ENCODE measurements at regions not wholly inside any gene's neighbourhood (a gene's known extent, or its start where the extent isn't known, plus 50 kb on each side); places are given as distances from the start of the nearest gene placed in this dataset.
"Not testable (repeated sequence)": the region's sequence is repeated elsewhere in the genome, so short reads cannot be mapped to it uniquely, and the experiment has no call there.

DNA sequence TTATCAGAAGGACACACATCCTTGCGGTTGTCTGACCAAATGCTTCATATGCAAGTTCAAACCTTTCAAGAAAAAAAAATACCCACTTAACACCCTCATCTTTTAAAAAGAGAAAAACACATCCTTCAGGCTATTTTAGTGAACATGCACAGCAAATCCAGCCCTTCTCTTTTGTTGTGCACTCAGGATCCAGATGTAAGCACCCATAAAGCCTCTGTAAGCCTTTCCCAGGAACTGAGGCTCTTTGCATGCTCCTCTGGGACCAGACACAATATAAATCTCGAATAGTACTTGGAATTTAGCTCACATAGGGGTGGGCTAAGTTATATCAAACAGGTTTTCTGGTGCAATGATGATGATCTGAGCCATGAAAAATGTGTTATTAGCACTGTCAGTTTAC lies 308.8 kb upstream of the FAM98A start:
- no peak for DNase-seq

DNA sequence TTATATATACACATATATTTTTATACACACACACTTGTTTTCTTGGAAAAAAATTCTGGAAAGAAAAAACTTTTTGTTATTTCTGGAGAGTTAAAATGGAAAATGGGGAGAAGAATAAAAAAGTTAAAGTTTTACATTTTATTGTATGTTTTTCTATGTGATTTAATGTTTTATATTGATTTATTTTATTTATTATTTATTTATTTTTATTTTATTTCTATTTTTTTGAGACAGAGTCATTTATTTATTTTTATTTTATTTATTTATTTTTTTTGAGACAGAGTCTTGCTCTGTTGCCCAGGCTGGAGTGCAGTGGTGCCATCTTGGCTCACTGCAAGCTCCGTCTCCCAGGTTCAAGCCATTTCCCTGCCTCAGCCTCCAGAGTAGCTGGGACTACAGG lies 307.0 kb upstream of the FAM98A start:
- not testable (repeated sequence) for DNase-seq

GRCh38 chr2:33904801-33905200 lies 305.7 kb upstream of the FAM98A start:
- no peak for DNase-seq

- no peak for DNase-seq
Observed at GRCh38 chr2:33903701-33904100, 304.6 kb upstream of the FAM98A start.

GRCh38 chr2:33903215-33903614 lies 304.1 kb upstream of the FAM98A start:
- peak; percentile 69 for DNase-seq

DNA sequence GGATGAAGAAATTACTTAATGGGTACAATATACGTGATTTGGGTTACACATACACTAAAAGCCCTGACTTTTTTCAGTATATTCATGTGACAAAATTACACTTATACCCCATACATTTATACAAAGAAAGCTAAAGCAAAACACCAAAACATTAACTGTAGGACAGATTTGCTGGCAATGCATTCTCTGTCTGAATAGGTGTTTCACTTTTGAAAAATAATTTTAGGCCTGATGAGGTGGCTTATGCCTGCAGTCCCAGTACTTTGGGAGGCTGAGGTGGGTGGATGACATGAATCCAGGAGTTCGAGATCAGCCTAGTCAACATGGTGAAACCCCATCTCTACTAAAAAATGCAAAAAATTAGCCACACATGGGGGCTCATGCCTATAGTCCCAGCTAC lies 301.5 kb upstream of the FAM98A start:
- no peak for DNase-seq

GRCh38 chr2:33897741-33898140 lies 298.6 kb upstream of the FAM98A start:
- DNase-seq: peak; percentile 62

DNA sequence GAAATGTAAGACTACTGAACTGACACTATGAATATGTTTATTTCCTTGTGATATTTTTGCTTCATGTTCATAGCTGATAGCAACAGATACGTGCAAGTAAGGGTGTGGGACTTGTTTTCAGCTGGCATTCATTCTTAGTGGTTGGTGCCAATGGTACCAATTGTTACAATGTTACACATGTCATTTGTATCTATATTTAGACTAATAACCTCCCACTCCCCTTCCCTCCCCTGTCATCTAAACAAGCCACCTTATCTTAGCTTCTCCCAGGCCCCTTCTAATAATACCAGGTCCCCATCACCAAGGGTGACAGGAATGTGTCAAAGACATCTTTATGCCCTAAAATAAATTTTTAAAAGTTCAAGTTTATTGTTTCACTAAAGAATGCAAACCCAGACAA lies 294.7 kb upstream of the FAM98A start:
- no peak for DNase-seq

DNA sequence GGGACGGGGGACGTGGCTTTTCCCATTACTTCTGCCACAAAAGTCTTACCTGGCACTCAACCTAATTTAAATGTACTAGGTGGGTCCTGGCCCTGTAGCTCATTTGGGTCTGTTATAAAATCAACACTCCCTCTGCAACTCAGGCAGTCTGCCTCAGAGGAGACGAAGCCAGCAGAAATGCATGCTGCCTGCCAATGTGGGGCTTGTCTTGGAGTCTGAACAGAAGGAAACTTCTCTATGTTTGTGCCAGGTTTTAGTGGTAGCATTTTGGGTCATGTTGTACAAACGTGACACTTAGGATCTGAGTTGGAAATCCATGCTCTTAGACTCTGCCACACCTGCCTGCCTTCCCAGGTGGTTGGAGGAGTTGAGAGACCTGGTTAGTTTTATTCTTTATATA lies 292.5 kb upstream of the FAM98A start:
- DNase-seq: no peak

DNA sequence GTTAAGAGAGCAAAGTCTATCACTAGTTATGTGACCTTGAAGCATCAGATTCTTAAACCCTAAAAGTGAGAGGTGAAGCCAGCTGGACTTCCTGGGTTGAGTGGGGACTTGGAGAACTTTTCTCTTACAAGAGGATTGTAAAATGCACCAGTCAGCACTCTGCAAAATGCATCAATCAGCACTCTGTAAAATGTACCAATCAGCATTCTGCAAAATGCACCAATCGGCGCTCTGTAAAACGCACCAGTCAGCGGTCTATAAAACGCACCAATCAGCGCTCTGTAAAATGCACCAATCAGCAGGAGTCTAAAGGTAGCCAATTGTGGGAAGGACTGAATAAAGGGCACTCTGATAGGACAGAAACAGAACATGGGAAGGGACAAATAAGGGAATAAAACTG lies 291.6 kb upstream of the FAM98A start:
- no peak for DNase-seq

GRCh38 chr2:33877348-33878016 lies 278.4 kb upstream of the FAM98A start:
- no peak for DNase-seq

DNA sequence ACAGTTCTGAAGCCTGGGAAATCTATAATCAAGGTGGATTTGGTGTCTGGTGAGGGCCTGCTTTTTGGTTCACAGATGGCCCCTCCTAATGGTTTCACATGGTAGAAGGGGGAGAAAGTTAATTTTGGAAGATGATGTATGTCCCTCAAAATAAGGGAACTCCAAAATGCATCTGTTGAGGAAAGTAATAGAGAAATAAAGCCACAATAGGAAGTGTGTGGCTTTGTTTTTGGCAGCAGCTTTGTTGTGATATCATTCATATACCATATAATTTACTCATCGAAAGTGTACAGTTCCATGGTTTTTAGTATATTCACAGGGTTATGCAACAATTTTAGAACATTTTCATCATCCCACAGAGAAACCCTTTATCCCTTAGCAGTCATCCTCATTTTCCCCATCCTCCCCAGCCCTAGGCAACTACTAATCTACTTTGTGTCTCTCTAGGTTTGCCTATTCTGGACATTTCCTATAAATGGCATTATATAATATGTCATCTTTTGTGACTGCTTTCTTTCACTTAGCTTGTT lies 274.0 kb upstream of the FAM98A start:
- peak; percentile 62 for DNase-seq

GRCh38 chr2:33859811-33860461 lies 260.8 kb upstream of the FAM98A start:
- DNase-seq: peak; percentile 41

DNA sequence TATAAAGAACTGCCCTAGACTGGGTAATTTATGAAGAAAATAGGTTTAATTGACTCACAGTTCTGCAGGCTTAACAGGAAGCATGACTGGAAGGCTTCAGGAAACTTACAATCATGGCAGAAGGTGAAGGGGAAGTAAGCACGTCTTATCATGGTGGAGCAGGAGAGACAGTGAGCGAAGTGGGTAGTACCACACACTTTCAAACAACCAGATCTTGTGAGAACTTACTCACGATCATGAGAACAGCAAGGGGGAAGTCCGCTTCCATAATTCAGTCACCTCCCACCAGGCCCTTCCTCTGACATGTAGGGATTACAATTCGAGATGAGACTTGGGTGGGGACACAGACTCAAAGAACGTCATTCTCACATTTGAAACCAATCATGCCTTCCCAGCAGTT lies 260.1 kb upstream of the FAM98A start:
- peak; percentile 11 for DNase-seq

DNA sequence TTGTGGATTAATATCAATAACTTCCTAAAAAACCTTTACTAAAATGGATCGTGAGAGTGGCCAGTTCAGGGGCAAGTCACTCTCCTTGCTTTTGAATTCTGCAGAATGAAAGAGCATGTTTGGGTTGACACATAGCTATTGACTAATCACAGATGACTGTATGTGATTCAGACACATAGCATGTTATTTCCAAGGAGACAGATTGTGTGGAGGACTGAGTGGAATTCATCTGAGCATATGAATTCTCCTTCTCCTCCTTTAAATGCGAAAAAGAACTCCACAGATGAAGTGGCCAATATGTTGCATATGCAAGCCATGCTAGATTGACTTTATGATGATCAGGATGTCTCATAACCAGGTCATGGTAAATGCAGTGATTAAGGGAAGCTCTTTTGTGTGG lies 249.4 kb upstream of the FAM98A start:
- no peak for DNase-seq

GRCh38 chr2:33839791-33840190 lies 240.7 kb upstream of the FAM98A start:
- no peak for DNase-seq

DNA sequence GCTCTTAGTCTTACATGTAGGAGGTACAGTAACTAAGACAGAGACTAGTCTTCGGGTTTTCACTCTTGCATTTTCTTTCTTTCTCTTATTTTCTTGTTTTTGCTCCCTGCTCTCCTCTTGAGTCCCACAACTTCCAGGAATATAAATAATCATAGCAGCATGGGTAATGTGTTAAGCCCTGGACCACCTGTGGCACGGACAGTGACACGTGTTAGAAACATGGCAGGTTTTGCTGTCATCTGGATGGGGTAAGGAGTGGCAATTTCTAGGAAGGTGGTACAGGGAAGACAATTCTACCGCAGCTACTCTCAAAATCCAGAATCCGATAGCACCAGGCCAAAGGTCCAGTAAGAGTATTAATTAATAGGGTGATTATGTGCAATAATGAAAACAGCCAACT lies 237.5 kb upstream of the FAM98A start:
- no peak for DNase-seq

- DNase-seq: no peak
Observed at GRCh38 chr2:33835911-33836310, 236.8 kb upstream of the FAM98A start.

GRCh38 chr2:33822964-33823363 lies 223.9 kb upstream of the FAM98A start:
- DNase-seq: no peak

DNA sequence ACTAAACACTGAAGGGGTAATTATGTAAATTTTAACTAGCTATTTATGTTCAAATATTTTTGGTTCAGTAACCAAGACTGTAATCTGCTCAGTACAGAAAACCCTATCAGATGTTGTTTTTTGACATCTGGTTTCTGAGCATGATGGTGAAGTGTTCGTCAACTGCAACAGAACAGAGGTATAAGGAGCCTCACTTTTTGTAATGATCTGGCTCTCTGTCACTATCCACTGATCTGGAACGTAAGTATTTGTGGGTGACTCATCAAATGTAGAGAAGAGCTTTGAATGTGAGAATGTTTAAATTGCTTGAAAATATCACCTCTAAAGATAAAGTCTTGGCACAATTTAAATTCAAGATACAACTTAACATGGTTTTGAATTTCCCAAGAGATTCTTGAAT lies 213.6 kb upstream of the FAM98A start:
- no peak for DNase-seq

- no peak for DNase-seq
Observed at GRCh38 chr2:33810046-33810835, 211.1 kb upstream of the FAM98A start.

GRCh38 chr2:33806041-33806440 lies 206.9 kb upstream of the FAM98A start:
- DNase-seq: no peak

- DNase-seq: peak; percentile 37
Observed at GRCh38 chr2:33804155-33804554, 205.1 kb upstream of the FAM98A start.

- no peak for DNase-seq
Observed at GRCh38 chr2:33796511-33796910, 197.4 kb upstream of the FAM98A start.

Measured in MV-4-11 (cell line).